ENCODE measurements at regions not wholly inside any gene's neighbourhood (a gene's known extent, or its start where the extent isn't known, plus 50 kb on each side); places are given as distances from the start of the nearest gene placed in this dataset.

DNA sequence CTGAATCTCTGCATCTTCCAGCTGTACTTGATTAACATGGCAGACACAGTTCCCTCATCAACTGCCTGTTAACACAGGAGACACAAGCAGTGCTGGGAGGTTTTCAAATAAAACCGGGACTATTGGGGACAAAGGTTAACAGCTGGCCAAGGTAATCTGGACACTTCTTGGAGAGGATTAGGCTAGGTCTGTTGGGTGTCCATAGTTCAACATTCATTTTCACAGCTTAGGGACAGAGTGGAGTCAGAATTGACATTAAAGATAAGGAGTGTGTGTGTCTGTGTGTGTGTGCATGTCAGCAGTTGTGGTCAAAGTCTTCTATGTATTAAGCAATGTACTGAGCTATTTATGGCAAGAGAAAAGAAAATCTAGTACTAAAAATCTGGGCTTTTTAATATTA, 216.2 kb downstream of the MED10 start:
- no peaks in the 10 kb centered on the region for H3K4me1 ChIP-seq (ENCODE audit: insufficient read depth, low read length)
- H3K36me3 ChIP-seq (ENCODE audit: insufficient read depth, low read length) = no peaks in the 10 kb centered on the region
- H3K4me3 ChIP-seq (ENCODE audit: low read length in 2 of 2) = no peak overlapping the region
- Mint-ChIP-seq H3K4me1 (no peaks in the 10 kb centered on the region), H3K4me3 (no peak overlapping the region), H3K9me3 (peaks cover 0 to 2% (median 0%) of the 10 kb centered on the region in 8 donors), H3K27ac (no peak overlapping the region), H3K36me3 (no peaks in the 10 kb centered on the region), H3K27me3 (peaks cover 4 to 11% of the 10 kb centered on the region in 2 donors)
- H3K27ac ChIP-seq (ENCODE audit: low read depth, low read length) = no peak overlapping the region
- DNase-seq = no peak
- H3K9me3 ChIP-seq (ENCODE audit: control insufficient read depth in 1 of 2, low read length in 2 of 2) = no peaks in the 10 kb centered on the region
- H3K27me3 ChIP-seq (ENCODE audit: insufficient read depth, low read length) = no peaks in the 10 kb centered on the region
- CTCF ChIA-PET (ENCODE audit: partially characterized antibody) = no interaction called here
- POLR2A ChIA-PET (ENCODE audit: partially characterized antibody) = no interaction called here
- intact Hi-C loops (cut with micrococcal nuclease) = no loop called here

DNA sequence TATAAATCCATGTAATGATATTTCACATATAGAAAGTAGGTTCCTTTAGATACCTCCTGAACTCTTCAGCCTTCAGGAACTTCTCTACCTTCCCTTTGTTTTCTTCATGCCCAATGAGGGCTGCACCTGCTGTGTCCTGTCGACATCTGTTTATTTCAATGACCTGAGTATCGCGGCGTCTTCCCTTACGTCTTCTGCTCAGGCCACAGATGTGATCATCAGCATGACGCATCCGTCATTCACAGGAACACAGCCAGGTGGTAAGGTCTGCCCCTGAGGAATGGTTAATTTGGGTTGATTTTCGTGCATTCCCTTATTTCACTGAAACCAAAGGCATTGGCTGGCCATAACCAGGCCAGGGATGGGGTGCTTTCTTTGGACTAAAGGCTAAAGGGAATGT, 217.1 kb downstream of the MED10 start:
- H3K4me3 ChIP-seq (ENCODE audit: low read length in 2 of 2) = no peak overlapping the region
- ChIA-PET POLR2A (ENCODE audit: partially characterized antibody) (no interaction called here), CTCF (ENCODE audit: partially characterized antibody) (no interaction called here)
- Mint-ChIP-seq H3K9me3 (peaks cover 0 to 2% (median 0%) of the 10 kb centered on the region in 8 donors), H3K27ac (no peak overlapping the region), H3K36me3 (no peaks in the 10 kb centered on the region), H3K4me1 (no peaks in the 10 kb centered on the region), H3K4me3 (no peak overlapping the region), H3K27me3 (peaks cover 4 to 8% of the 10 kb centered on the region in 2 donors)
- no peak for DNase-seq
- H3K27ac ChIP-seq (ENCODE audit: low read depth, low read length) = no peak overlapping the region
- no peaks in the 10 kb centered on the region for H3K27me3 ChIP-seq (ENCODE audit: insufficient read depth, low read length)
- no peaks in the 10 kb centered on the region for H3K9me3 ChIP-seq (ENCODE audit: control insufficient read depth in 1 of 2, low read length in 2 of 2)
- no peaks in the 10 kb centered on the region for H3K36me3 ChIP-seq (ENCODE audit: insufficient read depth, low read length)
- intact Hi-C loops (cut with micrococcal nuclease) = no loop called here
- H3K4me1 ChIP-seq (ENCODE audit: insufficient read depth, low read length) = no peaks in the 10 kb centered on the region

DNA sequence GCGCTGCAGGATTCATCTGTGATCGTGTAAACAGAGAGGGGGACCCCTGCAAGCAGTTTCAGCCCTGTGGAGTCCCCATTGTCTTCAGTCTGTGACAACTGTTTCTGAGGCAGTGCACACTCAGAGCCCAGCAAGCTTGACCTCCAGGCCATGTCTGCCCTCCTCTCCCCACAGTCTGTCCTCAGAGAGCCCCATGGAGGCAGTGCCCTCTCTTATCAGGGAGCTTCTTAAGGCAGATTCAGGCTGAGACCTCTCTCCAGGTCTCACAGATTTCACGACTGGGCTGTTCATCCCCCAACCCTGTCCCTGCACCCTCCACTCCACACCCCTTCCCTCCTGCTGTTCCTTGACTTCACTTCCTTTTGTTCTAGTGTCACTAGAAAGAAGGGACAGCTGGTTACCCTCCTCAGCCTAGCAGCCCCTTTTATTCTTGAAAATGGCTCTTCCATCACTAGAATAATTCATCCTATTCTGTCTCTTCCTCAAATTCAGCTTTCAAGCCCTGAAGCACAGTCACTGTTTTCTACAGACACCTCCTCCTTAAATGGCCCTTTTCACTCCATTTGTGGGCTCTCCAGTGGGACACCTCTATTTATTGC, 218.4 kb downstream of the MED10 start:
- no peaks in the 10 kb centered on the region for H3K4me1 Mint-ChIP-seq
- H3K36me3 Mint-ChIP-seq = no peaks in the 10 kb centered on the region
- Histone ChIP-seq H3K4me1 (ENCODE audit: insufficient read depth, low read length) (no peaks in the 10 kb centered on the region), H3K27me3 (ENCODE audit: insufficient read depth, low read length) (no peaks in the 10 kb centered on the region), H3K27ac (ENCODE audit: low read depth, low read length) (no peak overlapping the region), H3K4me3 (ENCODE audit: low read length in 2 of 2) (no peak overlapping the region), H3K9me3 (ENCODE audit: control insufficient read depth in 1 of 2, low read length in 2 of 2) (no peaks in the 10 kb centered on the region), H3K36me3 (ENCODE audit: insufficient read depth, low read length) (no peaks in the 10 kb centered on the region)
- CTCF ChIA-PET (ENCODE audit: partially characterized antibody) = no interaction called here
- H3K4me3 Mint-ChIP-seq = no peak overlapping the region
- POLR2A ChIA-PET (ENCODE audit: partially characterized antibody) = no interaction called here
- peaks cover 0 to 2% (median 0%) of the 10 kb centered on the region in 8 donors for H3K9me3 Mint-ChIP-seq
- intact Hi-C loops (cut with micrococcal nuclease) = no loop called here
- H3K27me3 Mint-ChIP-seq = peaks cover 4 to 5% of the 10 kb centered on the region in 2 donors
- H3K27ac Mint-ChIP-seq = no peak overlapping the region
- no peak for DNase-seq

DNA sequence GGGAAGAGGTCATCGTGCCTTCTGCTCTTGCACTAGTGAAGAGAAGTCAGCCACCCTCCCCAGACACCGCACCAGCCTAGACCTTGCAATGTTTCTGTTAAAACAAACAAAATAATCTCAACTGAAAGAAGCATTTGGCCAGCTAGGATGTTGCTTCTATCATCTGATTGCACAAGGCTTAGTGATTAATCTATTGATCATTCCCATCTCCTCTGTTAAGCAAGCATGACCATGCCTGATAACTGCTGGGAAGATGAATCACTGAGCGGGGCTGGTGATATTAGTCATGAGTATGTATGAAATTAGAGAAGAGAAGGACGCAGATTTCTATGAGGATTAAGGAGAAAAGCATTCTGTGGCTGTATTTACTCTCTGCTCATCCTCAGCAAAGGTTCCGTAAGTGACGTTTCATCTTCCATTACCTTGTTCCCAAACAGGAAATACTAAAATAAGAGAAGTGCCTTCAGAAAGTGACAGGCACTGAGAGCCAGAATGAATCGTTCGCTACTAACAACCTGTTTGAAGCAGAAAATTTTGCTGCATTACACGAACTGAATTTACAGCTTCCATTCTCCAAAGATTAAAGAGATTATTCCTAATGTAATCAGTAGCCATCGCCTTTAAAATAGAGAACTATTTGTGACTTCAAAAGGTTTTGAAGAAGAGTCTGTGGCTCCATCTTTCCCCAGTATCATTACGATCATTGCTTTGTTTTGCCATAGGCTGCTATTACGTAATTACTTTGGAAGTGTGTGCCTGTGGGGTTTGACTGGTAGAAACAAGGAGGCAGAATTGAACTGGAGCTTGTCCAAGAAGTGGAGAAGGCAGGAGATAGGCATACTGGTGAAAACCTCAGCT, 219.1 kb downstream of the MED10 start:
- no peak overlapping the region for H3K4me3 Mint-ChIP-seq
- Histone ChIP-seq H3K27ac (ENCODE audit: low read depth, low read length) (no peak overlapping the region), H3K9me3 (ENCODE audit: control insufficient read depth in 1 of 2, low read length in 2 of 2) (no peaks in the 10 kb centered on the region), H3K4me3 (ENCODE audit: low read length in 2 of 2) (no peak overlapping the region), H3K36me3 (ENCODE audit: insufficient read depth, low read length) (no peaks in the 10 kb centered on the region), H3K27me3 (ENCODE audit: insufficient read depth, low read length) (no peaks in the 10 kb centered on the region), H3K4me1 (ENCODE audit: insufficient read depth, low read length) (no peaks in the 10 kb centered on the region)
- CTCF ChIA-PET (ENCODE audit: partially characterized antibody) = no interaction called here
- intact Hi-C loops (cut with micrococcal nuclease) = no loop called here
- H3K9me3 Mint-ChIP-seq = peaks cover 0 to 2% (median 0%) of the 10 kb centered on the region in 8 donors
- H3K27me3 Mint-ChIP-seq = peaks cover 3 to 4% of the 10 kb centered on the region in 2 donors
- H3K27ac Mint-ChIP-seq = no peak overlapping the region
- H3K4me1 Mint-ChIP-seq = no peaks in the 10 kb centered on the region
- DNase-seq = no peak
- H3K36me3 Mint-ChIP-seq = no peaks in the 10 kb centered on the region
- POLR2A ChIA-PET (ENCODE audit: partially characterized antibody) = no interaction called here

DNA sequence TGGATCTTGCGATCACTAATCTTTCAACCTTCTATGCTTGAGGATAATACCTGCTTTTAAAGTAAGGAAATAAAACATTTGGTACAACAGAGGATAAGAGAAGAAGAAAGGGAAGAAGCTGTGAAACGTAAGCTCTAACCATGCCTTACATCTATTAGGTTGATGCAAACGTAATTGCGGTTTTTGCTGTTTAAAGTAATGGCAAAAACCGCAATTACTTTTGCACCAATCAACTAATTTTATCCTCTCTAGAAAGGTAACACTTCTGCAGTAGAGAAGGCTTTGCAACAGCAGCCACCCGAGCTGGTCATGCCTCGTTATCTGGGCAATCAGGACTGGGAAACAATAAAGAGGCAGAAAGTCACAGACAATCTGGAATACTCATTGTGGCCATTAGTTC, 224.1 kb downstream of the MED10 start:
- ChIA-PET CTCF (ENCODE audit: partially characterized antibody) (no interaction called here), POLR2A (ENCODE audit: partially characterized antibody) (no interaction called here)
- no peaks in the 10 kb centered on the region for H3K4me1 ChIP-seq (ENCODE audit: insufficient read depth, low read length)
- Mint-ChIP-seq H3K27me3 (no peaks in the 10 kb centered on the region), H3K9me3 (no peaks in the 10 kb centered on the region), H3K4me1 (no peaks in the 10 kb centered on the region), H3K27ac (no peak overlapping the region), H3K36me3 (no peaks in the 10 kb centered on the region), H3K4me3 (no peak overlapping the region)
- no peaks in the 10 kb centered on the region for H3K36me3 ChIP-seq (ENCODE audit: insufficient read depth, low read length)
- no peaks in the 10 kb centered on the region for H3K27me3 ChIP-seq (ENCODE audit: insufficient read depth, low read length)
- no peak for DNase-seq
- no peak overlapping the region for H3K4me3 ChIP-seq (ENCODE audit: low read length in 2 of 2)
- H3K27ac ChIP-seq (ENCODE audit: low read depth, low read length) = no peak overlapping the region
- H3K9me3 ChIP-seq (ENCODE audit: control insufficient read depth in 1 of 2, low read length in 2 of 2) = no peaks in the 10 kb centered on the region
- intact Hi-C loops (cut with micrococcal nuclease) = no loop called here

DNA sequence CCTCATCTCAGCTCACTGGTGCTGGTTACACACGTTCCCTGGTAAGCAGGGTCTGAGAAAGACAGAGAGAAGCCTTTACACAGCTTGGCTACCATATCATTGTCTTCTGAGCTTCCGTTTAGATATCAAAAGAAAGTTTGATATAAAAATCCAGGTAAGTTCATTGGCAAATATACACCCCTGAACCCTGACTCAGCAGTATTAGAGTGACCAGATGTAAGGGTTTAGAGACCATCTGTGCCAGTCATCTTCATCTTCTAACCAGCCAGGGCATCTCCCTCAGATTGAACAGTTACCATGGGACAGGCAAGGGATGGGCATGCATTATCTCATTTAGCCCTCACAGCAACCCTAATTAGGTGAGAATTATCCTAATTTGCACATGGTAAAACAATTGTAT, 232.1 kb downstream of the MED10 start:
- peaks cover 0 to 2% (median 0%) of the 10 kb centered on the region in 8 donors for H3K9me3 Mint-ChIP-seq
- peaks cover 5 to 8% of the 10 kb centered on the region in 2 donors for H3K27me3 Mint-ChIP-seq
- H3K27ac ChIP-seq (ENCODE audit: low read depth, low read length) = no peak overlapping the region
- no peaks in the 10 kb centered on the region for H3K9me3 ChIP-seq (ENCODE audit: control insufficient read depth in 1 of 2, low read length in 2 of 2)
- no peaks in the 10 kb centered on the region for H3K27me3 ChIP-seq (ENCODE audit: insufficient read depth, low read length)
- H3K4me3 ChIP-seq (ENCODE audit: low read length in 2 of 2) = no peak overlapping the region
- H3K27ac Mint-ChIP-seq = no peak overlapping the region
- H3K36me3 Mint-ChIP-seq = no peaks in the 10 kb centered on the region
- ChIA-PET POLR2A (ENCODE audit: partially characterized antibody) (no interaction called here), CTCF (ENCODE audit: partially characterized antibody) (no interaction called here)
- intact Hi-C loops (cut with micrococcal nuclease) = no loop called here
- H3K4me1 ChIP-seq (ENCODE audit: insufficient read depth, low read length) = no peaks in the 10 kb centered on the region
- DNase-seq = no peak
- no peak overlapping the region for H3K4me3 Mint-ChIP-seq
- no peaks in the 10 kb centered on the region for H3K4me1 Mint-ChIP-seq
- H3K36me3 ChIP-seq (ENCODE audit: insufficient read depth, low read length) = no peaks in the 10 kb centered on the region

DNA sequence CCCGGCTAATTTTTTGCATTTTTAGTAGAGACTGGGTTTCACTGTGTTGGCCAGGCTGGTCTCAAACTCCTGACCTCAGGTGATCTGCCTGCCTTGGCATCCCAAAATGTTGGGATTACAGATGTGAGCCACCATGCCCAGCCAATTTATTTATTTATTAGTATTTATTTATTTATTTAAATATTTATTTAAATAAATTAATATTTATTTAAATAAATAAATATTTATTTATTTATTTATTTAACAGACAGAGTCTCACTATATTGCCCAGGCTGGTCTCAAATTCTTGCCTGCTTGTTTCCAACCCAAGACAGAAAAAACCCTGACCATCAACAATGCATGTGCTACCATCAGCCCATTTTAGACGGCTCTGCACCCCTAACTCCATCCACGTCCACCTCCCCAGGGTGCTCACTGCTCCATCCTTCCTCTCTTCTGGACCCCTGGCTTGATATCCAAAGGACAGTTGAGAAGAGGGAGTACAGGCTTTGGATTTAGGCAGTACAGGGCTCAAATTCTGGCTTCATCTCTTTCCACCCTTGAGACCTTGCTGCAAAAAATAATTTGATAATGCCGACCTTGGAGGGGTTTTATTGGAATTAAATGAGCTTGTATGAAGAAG, 232.6 kb downstream of the MED10 start:
- H3K9me3 Mint-ChIP-seq = peaks cover 0 to 2% (median 0%) of the 10 kb centered on the region in 8 donors
- CTCF ChIA-PET (ENCODE audit: partially characterized antibody) = no interaction called here

More for the DNA sequence above, 232.6 kb downstream of the MED10 start:
- Histone ChIP-seq H3K4me1 (ENCODE audit: insufficient read depth, low read length) (no peaks in the 10 kb centered on the region), H3K27ac (ENCODE audit: low read depth, low read length) (no peak overlapping the region), H3K36me3 (ENCODE audit: insufficient read depth, low read length) (no peaks in the 10 kb centered on the region), H3K4me3 (ENCODE audit: low read length in 2 of 2) (no peak overlapping the region), H3K9me3 (ENCODE audit: control insufficient read depth in 1 of 2, low read length in 2 of 2) (no peaks in the 10 kb centered on the region), H3K27me3 (ENCODE audit: insufficient read depth, low read length) (no peaks in the 10 kb centered on the region)
- H3K4me1 Mint-ChIP-seq = no peaks in the 10 kb centered on the region
- H3K36me3 Mint-ChIP-seq = no peaks in the 10 kb centered on the region
- DNase-seq = no peak
- POLR2A ChIA-PET (ENCODE audit: partially characterized antibody) = no interaction called here
- no peak overlapping the region for H3K4me3 Mint-ChIP-seq
- peaks cover 5 to 8% of the 10 kb centered on the region in 2 donors for H3K27me3 Mint-ChIP-seq
- H3K27ac Mint-ChIP-seq = no peak overlapping the region
- intact Hi-C loops (cut with micrococcal nuclease) = no loop called here

Data from CD4-positive, alpha-beta memory T cell (primary cell).